PC-9 (cell line): ENCODE measurements at regions not wholly inside any gene's neighbourhood (a gene's known extent, or its start where the extent isn't known, plus 50 kb on each side); places are given as distances from the start of the nearest gene placed in this dataset.

Experiments
- BruUV-seq: library from RNA; stranded (reverse); fragments of 400-500 nt; replicated peaks from 2 replicates; lab custom pipeline; 2021; lab: Mats Ljungman, UMichigan
- CTCF ChIA-PET: fragments of 300-600 bp; sonication (Branson Sonifier 250); formaldehyde crosslinking; loops from one replicate; lab custom pipeline; 2022; ENCODE audit warnings: antibody characterized with exemption; lab: Charles Lee
- POLR2A ChIA-PET: fragments of 300-600 bp; sonication (Branson Sonifier 250); formaldehyde crosslinking; loops from one replicate; lab custom pipeline; 2022; ENCODE audit warnings: antibody characterized with exemption; ENCODE audit not compliant: unreplicated experiment; lab: Charles Lee
- DNase-seq, 2 experiments: peaks; one replicate each; pipeline versions ENCODE4 v3.0.0 to v3.0.0-alpha.2; 2015 to 2022; ENCODE audit warnings: mixed read lengths in 1 of 2
- H2AFZ ChIP-seq: fragments of 200-600 bp; sonication (generic); 2 replicates; pipeline ENCODE4 v1.8.1; 2017; ENCODE audit warnings: antibody characterized with exemption
- H3F3A ChIP-seq: fragments of 200-600 bp; sonication (generic); 2 replicates; pipeline ENCODE4 v1.8.1; 2017; ENCODE audit warnings: antibody characterized with exemption, mild to moderate bottlenecking, low read depth; ENCODE audit not compliant: insufficient read depth
- H3K27ac ChIP-seq: fragments of 200-600 bp; sonication (generic); 2 replicates; pipeline ENCODE4 v1.6.1; 2016; ENCODE audit warnings: mixed run types
- H3K27me3 ChIP-seq: fragments of 200-600 bp; sonication (generic); 2 replicates; pipeline ENCODE4 v1.6.1; 2016; ENCODE audit warnings: low read depth, mixed run types; ENCODE audit not compliant: insufficient read depth
- H3K36me3 ChIP-seq: fragments of 200-600 bp; sonication (generic); 2 replicates; pipeline ENCODE4 v1.6.1; 2016; ENCODE audit warnings: low read depth, mixed run types
- H3K4me1 ChIP-seq: fragments of 200-600 bp; sonication (generic); replicated peaks from 2 replicates; pipeline ENCODE4 v1.6.1; 2016; ENCODE audit warnings: mixed run types; ENCODE audit not compliant: insufficient read depth
- H3K4me2 ChIP-seq: fragments of 200-600 bp; sonication (generic); 2 replicates; pipeline ENCODE4 v1.6.1; 2017; ENCODE audit warnings: mixed run types
- H3K4me3 ChIP-seq: fragments of 200-600 bp; sonication (generic); 2 replicates; pipeline ENCODE4 v1.6.1; 2016; ENCODE audit warnings: mixed run types
- H3K79me2 ChIP-seq: fragments of 200-600 bp; sonication (generic); 2 replicates; pipeline ENCODE4 v1.6.1; 2017; ENCODE audit warnings: low read depth, mixed run types
- H3K9me2 ChIP-seq: fragments of 200-600 bp; sonication (generic); 2 replicates; pipeline ENCODE4 v1.8.1; 2017; ENCODE audit warnings: mild to moderate bottlenecking; ENCODE audit not compliant: insufficient read depth
- H3K9me3 ChIP-seq: fragments of 200-600 bp; sonication (generic); 2 replicates; pipeline ENCODE4 v1.8.1; 2016; ENCODE audit warnings: low read depth; ENCODE audit not compliant: insufficient read depth
- H4K20me1 ChIP-seq: fragments of 200-600 bp; sonication (generic); 2 replicates; pipeline ENCODE4 v1.8.1; 2017; ENCODE audit not compliant: insufficient read depth
- EZH2 ChIP-seq: fragments of 200-600 bp; sonication (generic); IDR thresholded peaks from 2 replicates; pipeline ENCODE4 v1.8.0; 2017; ENCODE audit warnings: antibody characterized with exemption, low read depth
- intact Hi-C: fragments of 100-400 bp; cut with micrococcal nuclease; formaldehyde crosslinking; loops from one replicate; pipeline ENCODE4 v1.10.0; 2022; ENCODE audit not compliant: unreplicated experiment
- TF ChIP-seq, protein P1 (sequence below): fragments of 200-600 bp; sonication (generic); conservative IDR thresholded peaks from 2 replicates; pipeline ENCODE4 v1.6.1; 2017; ENCODE audit warnings: mixed run types, antibody characterized with exemption, mild to moderate bottlenecking, moderate library complexity

DNA sequence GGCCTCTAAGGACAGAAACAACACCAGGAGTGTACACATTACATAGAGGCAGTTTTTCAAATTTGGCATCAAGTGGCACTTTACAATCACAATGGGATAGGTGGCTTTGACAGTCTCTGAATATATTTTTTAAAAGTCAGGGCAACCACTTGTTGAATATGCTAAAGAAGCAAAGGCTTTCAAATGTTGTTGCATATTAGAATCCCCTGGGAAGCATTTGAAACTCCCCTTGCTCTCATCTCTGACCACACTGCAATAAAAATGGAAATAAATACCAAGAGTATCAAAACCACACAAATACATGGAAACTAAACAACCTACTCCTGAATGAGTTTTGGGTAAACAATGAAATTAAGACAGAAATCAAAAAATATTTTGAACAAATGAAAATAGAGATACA, 106.5 kb upstream of the RAB11FIP2 start:
- H3K4me2 ChIP-seq, result no peak overlapping the region
- BruUV-seq, result no TSS peak
- POLR2A ChIA-PET, result no interaction called here
- TF ChIP-seq, protein P1, sequence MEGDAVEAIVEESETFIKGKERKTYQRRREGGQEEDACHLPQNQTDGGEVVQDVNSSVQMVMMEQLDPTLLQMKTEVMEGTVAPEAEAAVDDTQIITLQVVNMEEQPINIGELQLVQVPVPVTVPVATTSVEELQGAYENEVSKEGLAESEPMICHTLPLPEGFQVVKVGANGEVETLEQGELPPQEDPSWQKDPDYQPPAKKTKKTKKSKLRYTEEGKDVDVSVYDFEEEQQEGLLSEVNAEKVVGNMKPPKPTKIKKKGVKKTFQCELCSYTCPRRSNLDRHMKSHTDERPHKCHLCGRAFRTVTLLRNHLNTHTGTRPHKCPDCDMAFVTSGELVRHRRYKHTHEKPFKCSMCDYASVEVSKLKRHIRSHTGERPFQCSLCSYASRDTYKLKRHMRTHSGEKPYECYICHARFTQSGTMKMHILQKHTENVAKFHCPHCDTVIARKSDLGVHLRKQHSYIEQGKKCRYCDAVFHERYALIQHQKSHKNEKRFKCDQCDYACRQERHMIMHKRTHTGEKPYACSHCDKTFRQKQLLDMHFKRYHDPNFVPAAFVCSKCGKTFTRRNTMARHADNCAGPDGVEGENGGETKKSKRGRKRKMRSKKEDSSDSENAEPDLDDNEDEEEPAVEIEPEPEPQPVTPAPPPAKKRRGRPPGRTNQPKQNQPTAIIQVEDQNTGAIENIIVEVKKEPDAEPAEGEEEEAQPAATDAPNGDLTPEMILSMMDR, result no peak
- TF ChIP-seq EZH2, result no peak
- CTCF ChIA-PET, result no interaction called here
- no peaks in the 10 kb centered on the region for H3K27me3 ChIP-seq
- no peak overlapping the region for H3K4me3 ChIP-seq
- no peaks in the 10 kb centered on the region for H3F3A ChIP-seq
- H2AFZ ChIP-seq, result no peak overlapping the region
- H3K9me3 ChIP-seq, result no peaks in the 10 kb centered on the region
- H3K36me3 ChIP-seq, result no peaks in the 10 kb centered on the region
- intact Hi-C loops, result no loop called here
- no peaks in the 10 kb centered on the region for H3K9me2 ChIP-seq
- H4K20me1 ChIP-seq, result no peaks in the 10 kb centered on the region
- H3K4me1 ChIP-seq, result no peaks in the 10 kb centered on the region
- no peaks in the 10 kb centered on the region for H3K79me2 ChIP-seq
- H3K27ac ChIP-seq, result no peak overlapping the region
- no peak for DNase-seq

GRCh38 chr10:118151461-118151860, 104.7 kb upstream of the RAB11FIP2 start:
- no peaks in the 10 kb centered on the region for H3K9me2 ChIP-seq
- no peak overlapping the region for H3K27ac ChIP-seq
- H3K4me1 ChIP-seq, result no peaks in the 10 kb centered on the region
- ChIA-PET POLR2A (no interaction called here), CTCF (no interaction called here)
- no peak for DNase-seq
- no peak for TF ChIP-seq EZH2
- TF ChIP-seq, protein P1, result no peak
- no peaks in the 10 kb centered on the region for H4K20me1 ChIP-seq
- no peaks in the 10 kb centered on the region for H3K36me3 ChIP-seq
- no TSS peak for BruUV-seq
- intact Hi-C loops, result no loop called here
- no peaks in the 10 kb centered on the region for H3K79me2 ChIP-seq
- H3K9me3 ChIP-seq, result no peaks in the 10 kb centered on the region
- no peak overlapping the region for H3K4me2 ChIP-seq
- H3K4me3 ChIP-seq, result no peak overlapping the region
- no peak overlapping the region for H2AFZ ChIP-seq
- no peaks in the 10 kb centered on the region for H3K27me3 ChIP-seq
- H3F3A ChIP-seq, result no peaks in the 10 kb centered on the region

- ChIA-PET POLR2A (no interaction called here), CTCF (no interaction called here)
- no TSS peak for BruUV-seq
- Histone ChIP-seq H4K20me1 (no peaks in the 10 kb centered on the region), H3K9me2 (no peaks in the 10 kb centered on the region), H3F3A (no peaks in the 10 kb centered on the region), H3K4me3 (no peak overlapping the region), H3K4me2 (no peak overlapping the region), H2AFZ (no peak overlapping the region), H3K27ac (no peak overlapping the region), H3K79me2 (no peaks in the 10 kb centered on the region), H3K4me1 (no peaks in the 10 kb centered on the region), H3K36me3 (no peaks in the 10 kb centered on the region), H3K27me3 (no peaks in the 10 kb centered on the region), H3K9me3 (no peaks in the 10 kb centered on the region)
- intact Hi-C loops, result no loop called here
- TF ChIP-seq, protein P1, result no peak
- no peak for TF ChIP-seq EZH2
- no peak for DNase-seq
Observed at GRCh38 chr10:118148247-118148646, 101.5 kb upstream of the RAB11FIP2 start.
